HL-60 (cell line): ENCODE measurements at regions not wholly inside any gene's neighbourhood (a gene's known extent, or its start where the extent isn't known, plus 50 kb on each side); places are given as distances from the start of the nearest gene placed in this dataset.

Experiments used
- DNase-seq, 2 experiments: peaks; one replicate each; pipeline ENCODE4 v3.0.0-alpha.2; 2010 to 2020; ENCODE audit warnings: low read depth in 1 of 2, low spot score in 1 of 2
- H3K27ac ChIP-seq: fragments of 250-450 bp; sonication (Bioruptor Pico); replicated peaks from 2 replicates; pipeline ENCODE4 v1.5.1; 2020; ENCODE audit warnings: mild to moderate bottlenecking, moderate library complexity
- H3K27me3 ChIP-seq: fragments of 250-450 bp; sonication (Bioruptor Pico); 2 replicates; pipeline ENCODE4 v1.5.1; 2021; ENCODE audit warnings: mild to moderate bottlenecking, moderate library complexity; ENCODE audit not compliant: insufficient read depth, poor library complexity, severe bottlenecking
- H3K4me3 ChIP-seq: replicated peaks from 2 replicates; pipeline ENCODE4 v1.5.1; 2011; ENCODE audit warnings: mild to moderate bottlenecking, control low read depth, low read length; ENCODE audit not compliant: insufficient read depth
- GABPA ChIP-seq: IDR thresholded peaks from 2 replicates; pipeline ENCODE4 v1.6.1; 2012; ENCODE audit warnings: low read depth
- POLR2AphosphoS5 ChIP-seq: IDR thresholded peaks from 2 replicates; pipeline ENCODE4 v1.6.1; 2012; ENCODE audit warnings: low read depth
- REST ChIP-seq: IDR thresholded peaks from 2 replicates; pipeline ENCODE4 v1.6.1; 2012; ENCODE audit warnings: low read depth; ENCODE audit not compliant: insufficient replicate concordance
- SPI1 ChIP-seq: IDR thresholded peaks from 2 replicates; pipeline ENCODE4 v1.6.1; 2012; ENCODE audit warnings: low read depth, mild to moderate bottlenecking, borderline replicate concordance
- TF ChIP-seq, protein P1 (sequence below): IDR thresholded peaks from one replicate; pipeline ENCODE4 v1.5.1; 2011; ENCODE audit warnings: low read length, control low read depth, inconsistent platforms; ENCODE audit not compliant: insufficient read depth

DNA sequence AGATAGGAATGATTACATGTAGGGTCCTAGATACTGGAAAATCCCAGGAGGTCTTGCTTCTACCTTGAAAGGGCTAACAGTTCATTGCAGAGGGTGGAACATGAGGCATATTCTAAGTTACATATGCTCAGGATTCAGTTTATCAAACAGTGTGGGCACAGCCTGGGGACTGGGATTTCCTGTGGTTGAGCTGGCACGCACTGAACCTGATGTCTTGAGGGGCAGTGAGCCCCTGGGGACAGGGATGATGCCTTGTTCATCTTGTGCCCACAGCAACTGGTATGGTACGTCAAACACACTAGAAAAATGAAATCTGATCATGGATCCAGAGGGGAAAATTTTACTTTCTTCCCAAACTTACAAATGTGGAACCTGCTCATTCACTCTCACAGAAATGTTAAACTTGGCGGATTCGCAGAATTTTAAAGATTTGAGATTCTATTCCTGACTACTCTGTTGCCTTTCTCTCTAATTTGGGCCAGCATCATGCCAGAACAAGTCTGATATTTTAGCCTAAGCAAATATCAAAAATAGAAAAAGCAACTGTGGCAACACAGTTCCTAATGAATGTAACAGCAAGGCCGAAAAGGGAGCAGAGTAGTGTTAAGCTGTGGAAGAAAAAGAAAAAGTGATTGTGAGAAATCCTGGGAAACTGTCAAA is 68.2 kb upstream of the COL24A1 start:
- no peaks in the 10 kb centered on the region for H3K27me3 ChIP-seq
- H3K4me3 ChIP-seq, result no peak overlapping the region
- TF ChIP-seq, protein P1, sequence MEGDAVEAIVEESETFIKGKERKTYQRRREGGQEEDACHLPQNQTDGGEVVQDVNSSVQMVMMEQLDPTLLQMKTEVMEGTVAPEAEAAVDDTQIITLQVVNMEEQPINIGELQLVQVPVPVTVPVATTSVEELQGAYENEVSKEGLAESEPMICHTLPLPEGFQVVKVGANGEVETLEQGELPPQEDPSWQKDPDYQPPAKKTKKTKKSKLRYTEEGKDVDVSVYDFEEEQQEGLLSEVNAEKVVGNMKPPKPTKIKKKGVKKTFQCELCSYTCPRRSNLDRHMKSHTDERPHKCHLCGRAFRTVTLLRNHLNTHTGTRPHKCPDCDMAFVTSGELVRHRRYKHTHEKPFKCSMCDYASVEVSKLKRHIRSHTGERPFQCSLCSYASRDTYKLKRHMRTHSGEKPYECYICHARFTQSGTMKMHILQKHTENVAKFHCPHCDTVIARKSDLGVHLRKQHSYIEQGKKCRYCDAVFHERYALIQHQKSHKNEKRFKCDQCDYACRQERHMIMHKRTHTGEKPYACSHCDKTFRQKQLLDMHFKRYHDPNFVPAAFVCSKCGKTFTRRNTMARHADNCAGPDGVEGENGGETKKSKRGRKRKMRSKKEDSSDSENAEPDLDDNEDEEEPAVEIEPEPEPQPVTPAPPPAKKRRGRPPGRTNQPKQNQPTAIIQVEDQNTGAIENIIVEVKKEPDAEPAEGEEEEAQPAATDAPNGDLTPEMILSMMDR, result no peak
- no peak for TF ChIP-seq GABPA
- TF ChIP-seq SPI1, result no peak
- no peak for TF ChIP-seq REST
- no peak for TF ChIP-seq POLR2AphosphoS5

GRCh38 chr1:86218859-86219258 is 62.3 kb upstream of the COL24A1 start:
- DNase-seq, result no peak
- no peak overlapping the region for H3K27ac ChIP-seq

More for the DNA sequence above, 68.2 kb upstream of the COL24A1 start:
- no peak overlapping the region for H3K27ac ChIP-seq
- DNase-seq, result no peak

GRCh38 chr1:86214605-86215004 is 58.0 kb upstream of the COL24A1 start:
- H3K4me3 ChIP-seq, result no peak overlapping the region
- DNase-seq, result no peak

More at GRCh38 chr1:86218859-86219258, 62.3 kb upstream of the COL24A1 start:
- TF ChIP-seq REST, result no peak
- TF ChIP-seq POLR2AphosphoS5, result no peak
- no peak for TF ChIP-seq SPI1
- TF ChIP-seq, protein P1, result no peak
- no peak for TF ChIP-seq GABPA
- Histone ChIP-seq H3K4me3 (no peak overlapping the region), H3K27me3 (no peaks in the 10 kb centered on the region)

More at GRCh38 chr1:86214605-86215004, 58.0 kb upstream of the COL24A1 start:
- TF ChIP-seq, protein P1, result no peak
- TF ChIP-seq POLR2AphosphoS5, result no peak
- no peak for TF ChIP-seq GABPA
- no peak for TF ChIP-seq SPI1
- Histone ChIP-seq H3K27ac (no peak overlapping the region), H3K27me3 (no peaks in the 10 kb centered on the region)
